ENCODE measurements at regions not wholly inside any gene's neighbourhood (a gene's known extent, or its start where the extent isn't known, plus 50 kb on each side); places are given as distances from the start of the nearest gene placed in this dataset.

DNA sequence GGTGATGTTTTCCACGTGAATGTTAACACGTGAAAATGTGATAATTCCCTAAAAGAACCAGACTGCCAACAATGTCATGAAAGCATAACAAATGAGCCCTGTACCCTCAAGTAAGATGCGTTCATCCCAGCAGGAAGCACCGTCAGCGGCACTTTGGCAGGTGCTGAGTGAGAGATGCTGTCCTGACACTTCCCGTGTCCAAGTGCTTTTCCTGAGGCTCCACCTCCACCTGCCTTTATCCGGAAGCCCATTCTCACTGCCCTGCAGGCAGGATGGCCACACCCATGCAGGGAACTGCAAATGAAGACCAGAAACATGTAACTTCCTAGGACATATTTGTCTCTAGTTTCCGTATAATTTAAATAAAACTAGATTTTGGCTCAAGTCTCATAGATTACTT lies 238.0 kb upstream of the IRX2 start:
- no peaks in the 10 kb centered on the region for H3K9me3 Mint-ChIP-seq
- H3K9me2 ChIP-seq (ENCODE audit: insufficient read depth): peaks cover under 1% of the 10 kb centered on the region; the same call in 1 of the 2 replicates
- TF ChIP-seq, protein P1, sequence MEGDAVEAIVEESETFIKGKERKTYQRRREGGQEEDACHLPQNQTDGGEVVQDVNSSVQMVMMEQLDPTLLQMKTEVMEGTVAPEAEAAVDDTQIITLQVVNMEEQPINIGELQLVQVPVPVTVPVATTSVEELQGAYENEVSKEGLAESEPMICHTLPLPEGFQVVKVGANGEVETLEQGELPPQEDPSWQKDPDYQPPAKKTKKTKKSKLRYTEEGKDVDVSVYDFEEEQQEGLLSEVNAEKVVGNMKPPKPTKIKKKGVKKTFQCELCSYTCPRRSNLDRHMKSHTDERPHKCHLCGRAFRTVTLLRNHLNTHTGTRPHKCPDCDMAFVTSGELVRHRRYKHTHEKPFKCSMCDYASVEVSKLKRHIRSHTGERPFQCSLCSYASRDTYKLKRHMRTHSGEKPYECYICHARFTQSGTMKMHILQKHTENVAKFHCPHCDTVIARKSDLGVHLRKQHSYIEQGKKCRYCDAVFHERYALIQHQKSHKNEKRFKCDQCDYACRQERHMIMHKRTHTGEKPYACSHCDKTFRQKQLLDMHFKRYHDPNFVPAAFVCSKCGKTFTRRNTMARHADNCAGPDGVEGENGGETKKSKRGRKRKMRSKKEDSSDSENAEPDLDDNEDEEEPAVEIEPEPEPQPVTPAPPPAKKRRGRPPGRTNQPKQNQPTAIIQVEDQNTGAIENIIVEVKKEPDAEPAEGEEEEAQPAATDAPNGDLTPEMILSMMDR (conservative IDR thresholded peaks at IDR 0.05; ENCODE audit: low read depth in 2 of 2): no peak
- no peak for TF ChIP-seq JUNB (IDR thresholded peaks at IDR 0.05; ENCODE audit: unreplicated experiment)
- H3K4me3 ChIP-seq: no peak overlapping the region
- ATAC-seq (peak; percentile 71), DNase-seq (ENCODE audit: low spot score) (peak; percentile 34)
- peaks cover 5% of the 10 kb centered on the region for H3K27me3 Mint-ChIP-seq (ENCODE audit: insufficient read depth, low read depth, poor library complexity)
- no peaks in the 10 kb centered on the region for H3K79me2 ChIP-seq (replicated peaks; ENCODE audit: insufficient read depth)
- no peak overlapping the region for H3K4me2 ChIP-seq
- no peak overlapping the region for H3K27ac ChIP-seq (ENCODE audit: low read depth)
- H3K36me3 ChIP-seq (ENCODE audit: insufficient read depth): no peaks in the 10 kb centered on the region
- H3K27ac Mint-ChIP-seq: no peak overlapping the region
- H3K4me1 Mint-ChIP-seq: peaks cover 6% of the 10 kb centered on the region; the same call in 2 of the 3 replicates
- H3F3A ChIP-seq (replicated peaks; ENCODE audit: low read depth): no peaks in the 10 kb centered on the region
- H3K27me3 ChIP-seq (ENCODE audit: insufficient read depth): no peaks in the 10 kb centered on the region
- H3K4me1 ChIP-seq (ENCODE audit: insufficient read depth): no peaks in the 10 kb centered on the region
- H3K4me3 Mint-ChIP-seq: no peak overlapping the region
- no peaks in the 10 kb centered on the region for H4K20me1 ChIP-seq (replicated peaks; ENCODE audit: insufficient read depth)
- no peaks in the 10 kb centered on the region; the same call in 2 of the 3 replicates for H3K36me3 Mint-ChIP-seq (ENCODE audit: low read depth)
- H2AFZ ChIP-seq: no peak overlapping the region

DNA sequence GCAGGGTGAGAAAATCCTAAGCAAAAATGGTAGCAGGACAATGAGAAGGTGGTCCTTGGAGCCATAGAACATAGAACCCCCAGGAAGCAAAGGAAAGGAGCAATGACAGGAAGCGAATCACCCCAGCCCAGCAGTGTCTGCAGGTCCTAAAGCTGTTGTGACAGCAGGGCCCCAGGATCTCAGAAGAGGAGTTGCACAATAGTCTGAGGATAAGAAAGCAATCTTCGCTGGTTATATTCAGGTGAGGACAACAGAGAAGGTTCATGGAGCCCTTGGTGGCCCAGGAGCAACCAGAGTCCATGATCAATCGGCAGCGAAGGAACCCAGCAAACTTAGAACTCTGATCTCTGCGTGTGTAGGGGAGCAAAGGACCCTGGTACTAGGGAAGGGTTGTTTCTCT lies 234.8 kb upstream of the IRX2 start:
- no peak overlapping the region for H3K27ac Mint-ChIP-seq
- TF ChIP-seq, protein P2, sequence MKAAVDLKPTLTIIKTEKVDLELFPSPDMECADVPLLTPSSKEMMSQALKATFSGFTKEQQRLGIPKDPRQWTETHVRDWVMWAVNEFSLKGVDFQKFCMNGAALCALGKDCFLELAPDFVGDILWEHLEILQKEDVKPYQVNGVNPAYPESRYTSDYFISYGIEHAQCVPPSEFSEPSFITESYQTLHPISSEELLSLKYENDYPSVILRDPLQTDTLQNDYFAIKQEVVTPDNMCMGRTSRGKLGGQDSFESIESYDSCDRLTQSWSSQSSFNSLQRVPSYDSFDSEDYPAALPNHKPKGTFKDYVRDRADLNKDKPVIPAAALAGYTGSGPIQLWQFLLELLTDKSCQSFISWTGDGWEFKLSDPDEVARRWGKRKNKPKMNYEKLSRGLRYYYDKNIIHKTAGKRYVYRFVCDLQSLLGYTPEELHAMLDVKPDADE (IDR thresholded peaks at IDR 0.05): no peak
- TF ChIP-seq, protein P1 (conservative IDR thresholded peaks at IDR 0.05; ENCODE audit: low read depth in 2 of 2): no peak
- TF ChIP-seq, protein P3, sequence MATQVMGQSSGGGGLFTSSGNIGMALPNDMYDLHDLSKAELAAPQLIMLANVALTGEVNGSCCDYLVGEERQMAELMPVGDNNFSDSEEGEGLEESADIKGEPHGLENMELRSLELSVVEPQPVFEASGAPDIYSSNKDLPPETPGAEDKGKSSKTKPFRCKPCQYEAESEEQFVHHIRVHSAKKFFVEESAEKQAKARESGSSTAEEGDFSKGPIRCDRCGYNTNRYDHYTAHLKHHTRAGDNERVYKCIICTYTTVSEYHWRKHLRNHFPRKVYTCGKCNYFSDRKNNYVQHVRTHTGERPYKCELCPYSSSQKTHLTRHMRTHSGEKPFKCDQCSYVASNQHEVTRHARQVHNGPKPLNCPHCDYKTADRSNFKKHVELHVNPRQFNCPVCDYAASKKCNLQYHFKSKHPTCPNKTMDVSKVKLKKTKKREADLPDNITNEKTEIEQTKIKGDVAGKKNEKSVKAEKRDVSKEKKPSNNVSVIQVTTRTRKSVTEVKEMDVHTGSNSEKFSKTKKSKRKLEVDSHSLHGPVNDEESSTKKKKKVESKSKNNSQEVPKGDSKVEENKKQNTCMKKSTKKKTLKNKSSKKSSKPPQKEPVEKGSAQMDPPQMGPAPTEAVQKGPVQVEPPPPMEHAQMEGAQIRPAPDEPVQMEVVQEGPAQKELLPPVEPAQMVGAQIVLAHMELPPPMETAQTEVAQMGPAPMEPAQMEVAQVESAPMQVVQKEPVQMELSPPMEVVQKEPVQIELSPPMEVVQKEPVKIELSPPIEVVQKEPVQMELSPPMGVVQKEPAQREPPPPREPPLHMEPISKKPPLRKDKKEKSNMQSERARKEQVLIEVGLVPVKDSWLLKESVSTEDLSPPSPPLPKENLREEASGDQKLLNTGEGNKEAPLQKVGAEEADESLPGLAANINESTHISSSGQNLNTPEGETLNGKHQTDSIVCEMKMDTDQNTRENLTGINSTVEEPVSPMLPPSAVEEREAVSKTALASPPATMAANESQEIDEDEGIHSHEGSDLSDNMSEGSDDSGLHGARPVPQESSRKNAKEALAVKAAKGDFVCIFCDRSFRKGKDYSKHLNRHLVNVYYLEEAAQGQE (IDR thresholded peaks at IDR 0.05; ENCODE audit: unreplicated experiment): no peak
- TF ChIP-seq ZNF114 (CRISPR knock-in tag; IDR thresholded peaks at IDR 0.05) (no peak), POLR2AphosphoS5 (IDR thresholded peaks at IDR 0.05; ENCODE audit: low read depth) (no peak)

More for the DNA sequence above, 234.8 kb upstream of the IRX2 start:
- Mint-ChIP-seq H3K4me3 (no peak overlapping the region), H3K9me3 (no peaks in the 10 kb centered on the region), H3K4me1 (peaks cover 6% of the 10 kb centered on the region; the same call in 2 of the 3 replicates), H3K27me3 (ENCODE audit: insufficient read depth, low read depth, poor library complexity) (peaks cover 5% of the 10 kb centered on the region), H3K36me3 (ENCODE audit: low read depth) (no peaks in the 10 kb centered on the region; the same call in 2 of the 3 replicates)
- Histone ChIP-seq H3F3A (replicated peaks; ENCODE audit: low read depth) (no peaks in the 10 kb centered on the region), H3K27ac (ENCODE audit: low read depth) (no peak overlapping the region), H4K20me1 (replicated peaks; ENCODE audit: insufficient read depth) (no peaks in the 10 kb centered on the region), H3K4me2 (no peak overlapping the region), H3K4me1 (ENCODE audit: insufficient read depth) (no peaks in the 10 kb centered on the region), H3K27me3 (ENCODE audit: insufficient read depth) (no peaks in the 10 kb centered on the region), H3K4me3 (no peak overlapping the region), H3K9me2 (ENCODE audit: insufficient read depth) (peaks cover 5% of the 10 kb centered on the region; the same call in 1 of the 2 replicates), H3K79me2 (replicated peaks; ENCODE audit: insufficient read depth) (no peaks in the 10 kb centered on the region), H2AFZ (no peak overlapping the region), H3K36me3 (ENCODE audit: insufficient read depth) (no peaks in the 10 kb centered on the region)
- ATAC-seq: no peak
- DNase-seq (ENCODE audit: low spot score): no peak
